ENCODE measurements at regions not wholly inside any gene's neighbourhood (a gene's known extent, or its start where the extent isn't known, plus 50 kb on each side); places are given as distances from the start of the nearest gene placed in this dataset.

GRCh38 chr18:7447318-7448028 lies 119.6 kb upstream of the PTPRM start:
- no peaks in the 10 kb centered on the region for H3K27me3 ChIP-seq
- 46 to 79% methylated on average over 2 of the region's 2 CpGs for WGBS, 2 donors
- H3K4me3 ChIP-seq (replicated peaks in 1 of 3) = no peak overlapping the region
- H3K36me3 ChIP-seq = no peaks in the 10 kb centered on the region
- no peaks in the 10 kb centered on the region for H3K4me1 ChIP-seq
- intact Hi-C loops (cut with DNase I) = no loop called here
- no peak for DNase-seq
- TF ChIP-seq POLR2A (IDR thresholded peaks at IDR 0.05) = no peak
- no peak for TF ChIP-seq CTCF (IDR thresholded peaks at IDR 0.05)
- no peak overlapping the region for H3K27ac ChIP-seq
- no peaks in the 10 kb centered on the region for H3K9me3 ChIP-seq

GRCh38 chr18:7452331-7452730 lies 114.8 kb upstream of the PTPRM start:
- TF ChIP-seq POLR2A (IDR thresholded peaks at IDR 0.05) = no peak
- TF ChIP-seq CTCF (IDR thresholded peaks at IDR 0.05) = peak; percentile 34 to 75 (median 53)
- intact Hi-C loops (cut with DNase I) = no loop called here
- no peak overlapping the region for H3K4me3 ChIP-seq (replicated peaks in 1 of 3)
- no peaks in the 10 kb centered on the region for H3K9me3 ChIP-seq
- no peaks in the 10 kb centered on the region for H3K36me3 ChIP-seq
- H3K27me3 ChIP-seq = no peaks in the 10 kb centered on the region
- DNase-seq = peak; percentile 35 to 49
- H3K4me1 ChIP-seq = no peaks in the 10 kb centered on the region
- 33 to 44% methylated on average over 6 of the region's 6 CpGs for WGBS, 2 donors
- no peak overlapping the region for H3K27ac ChIP-seq

- H3K27ac ChIP-seq = no peak overlapping the region
- H3K4me1 ChIP-seq = no peaks in the 10 kb centered on the region
- 96 to 99% methylated on average over 5 to 6 of the region's 6 CpGs for WGBS, 2 donors
- no peaks in the 10 kb centered on the region for H3K36me3 ChIP-seq
- intact Hi-C loops (cut with DNase I) = no loop called here
- H3K9me3 ChIP-seq = no peaks in the 10 kb centered on the region
- no peak for DNase-seq
- H3K4me3 ChIP-seq (replicated peaks in 1 of 3) = no peak overlapping the region
- no peaks in the 10 kb centered on the region for H3K27me3 ChIP-seq
- TF ChIP-seq POLR2A (IDR thresholded peaks at IDR 0.05) (no peak), CTCF (IDR thresholded peaks at IDR 0.05) (no peak)
Observed at GRCh38 chr18:7454429-7454828, 112.7 kb upstream of the PTPRM start.

- no peak for DNase-seq
- H3K4me1 ChIP-seq = no peaks in the 10 kb centered on the region
- no peaks in the 10 kb centered on the region for H3K27me3 ChIP-seq
- H3K4me3 ChIP-seq (replicated peaks in 1 of 3) = no peak overlapping the region
- H3K27ac ChIP-seq = no peak overlapping the region
- intact Hi-C loops (cut with DNase I) = loop anchor here (5.0 kb wide), 1 partner anchor 184 kb away; no protein-coding TSS in a partner anchor
- 86 to 90% methylated on average over 8 of the region's 8 CpGs for WGBS, 2 donors
- H3K36me3 ChIP-seq = no peaks in the 10 kb centered on the region
- TF ChIP-seq POLR2A (IDR thresholded peaks at IDR 0.05) (no peak), CTCF (IDR thresholded peaks at IDR 0.05) (no peak)
- H3K9me3 ChIP-seq = no peaks in the 10 kb centered on the region
Observed at GRCh38 chr18:7456376-7456775, 110.7 kb upstream of the PTPRM start.

- 66 to 91% methylated on average over 6 of the region's 6 CpGs for WGBS, 2 donors
- no peaks in the 10 kb centered on the region for H3K27me3 ChIP-seq
Observed at GRCh38 chr18:7457262-7457661, 109.9 kb upstream of the PTPRM start.

More at GRCh38 chr18:7457262-7457661, 109.9 kb upstream of the PTPRM start:
- TF ChIP-seq POLR2A (IDR thresholded peaks at IDR 0.05) (no peak), CTCF (IDR thresholded peaks at IDR 0.05) (no peak)
- DNase-seq = peak in 1 of 2 donors; percentile 44
- Histone ChIP-seq H3K9me3 (no peaks in the 10 kb centered on the region), H3K36me3 (no peaks in the 10 kb centered on the region), H3K4me1 (no peaks in the 10 kb centered on the region), H3K27ac (no peak overlapping the region), H3K4me3 (replicated peaks in 1 of 3) (no peak overlapping the region)
- intact Hi-C loops (cut with DNase I) = loop anchor here (5.0 kb wide), 1 partner anchor 185 kb away; no protein-coding TSS in a partner anchor

Measured in thyroid gland (tissue), 4 donors.